CD4-positive, alpha-beta T cell treated with Interleukin-17A for 1 hour (primary cell): ENCODE measurements at regions not wholly inside any gene's neighbourhood (a gene's known extent, or its start where the extent isn't known, plus 50 kb on each side); places are given as distances from the start of the nearest gene placed in this dataset.

Experiments
- DNase-seq: peaks from one replicate; pipeline ENCODE4 v3.0.0-alpha.2; 2020

DNA sequence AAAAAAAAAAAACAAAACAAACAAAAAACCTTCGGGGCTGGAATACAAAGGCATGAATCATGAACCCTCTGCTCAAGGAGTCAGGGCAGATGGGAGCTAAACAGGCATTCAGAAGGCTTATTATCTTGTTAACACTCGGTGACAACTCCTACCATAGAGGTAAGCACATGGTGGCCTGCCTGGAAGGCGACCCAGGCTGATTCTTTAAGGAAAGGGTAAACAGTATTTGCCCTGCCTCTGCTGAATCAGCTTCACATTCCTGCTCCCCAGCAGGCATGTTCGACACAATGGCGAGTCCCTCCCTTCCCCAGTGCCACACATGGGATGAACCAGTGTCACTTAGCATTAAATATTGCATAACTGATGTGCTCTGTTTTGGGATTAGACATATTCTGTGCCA, 191.9 kb downstream of the ARL4C start:
- no peak for DNase-seq

DNA sequence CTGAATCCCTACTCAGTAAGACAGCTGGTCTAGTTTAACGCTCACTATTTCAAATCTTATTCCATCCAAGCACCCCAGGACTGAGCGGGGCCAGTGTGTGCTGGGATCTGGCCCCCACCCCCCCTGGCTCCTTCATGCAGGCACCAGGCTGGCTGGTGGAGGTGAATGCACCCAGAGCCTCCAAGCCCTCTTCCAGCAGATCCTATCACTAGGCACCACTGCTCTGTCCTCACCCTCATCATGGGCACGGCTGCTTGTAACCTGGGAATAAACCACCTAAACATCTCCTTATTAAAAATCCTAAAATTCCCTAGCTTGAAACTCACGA, 194.3 kb downstream of the ARL4C start:
- DNase-seq: no peak

DNA sequence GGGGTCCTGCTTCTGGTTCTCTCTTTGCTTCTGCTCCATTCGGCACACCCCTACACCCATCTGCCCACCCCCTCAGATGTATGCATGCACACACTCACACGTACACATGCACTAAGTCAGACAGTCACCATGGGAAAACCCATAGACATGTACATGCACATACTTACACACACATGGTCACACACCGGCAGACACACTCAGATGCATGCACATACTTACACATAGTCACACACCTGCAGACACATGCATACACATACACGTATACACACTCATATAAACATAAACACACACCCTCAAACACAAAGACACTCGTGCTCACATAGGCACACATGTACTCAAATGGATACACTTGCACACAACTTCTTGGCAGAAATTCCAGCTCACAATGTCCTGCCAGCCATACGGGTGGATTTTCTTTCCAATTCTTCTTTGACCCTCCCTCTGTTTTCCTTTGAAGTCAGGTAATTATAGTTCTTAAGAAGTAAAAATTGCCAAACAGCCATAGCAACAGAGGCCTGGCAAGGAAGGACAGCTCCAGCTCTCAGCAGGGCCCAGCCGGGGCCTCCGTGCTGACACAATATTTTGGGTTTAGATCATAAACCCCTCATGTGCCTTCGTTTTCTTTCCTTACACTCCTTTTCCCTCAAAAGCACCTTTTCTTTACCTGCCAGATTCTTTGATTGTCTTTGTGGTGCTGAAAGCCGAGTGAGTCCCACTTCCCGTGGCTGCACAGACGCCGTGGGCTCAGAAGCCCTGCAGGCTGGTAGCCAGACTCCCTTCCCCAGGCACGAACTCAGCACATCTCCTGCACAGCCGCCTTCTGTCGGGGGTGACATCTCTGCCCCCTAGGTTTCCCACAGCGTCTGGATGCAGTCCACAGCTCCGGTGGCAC, 195.7 kb downstream of the ARL4C start:
- DNase-seq: no peak

DNA sequence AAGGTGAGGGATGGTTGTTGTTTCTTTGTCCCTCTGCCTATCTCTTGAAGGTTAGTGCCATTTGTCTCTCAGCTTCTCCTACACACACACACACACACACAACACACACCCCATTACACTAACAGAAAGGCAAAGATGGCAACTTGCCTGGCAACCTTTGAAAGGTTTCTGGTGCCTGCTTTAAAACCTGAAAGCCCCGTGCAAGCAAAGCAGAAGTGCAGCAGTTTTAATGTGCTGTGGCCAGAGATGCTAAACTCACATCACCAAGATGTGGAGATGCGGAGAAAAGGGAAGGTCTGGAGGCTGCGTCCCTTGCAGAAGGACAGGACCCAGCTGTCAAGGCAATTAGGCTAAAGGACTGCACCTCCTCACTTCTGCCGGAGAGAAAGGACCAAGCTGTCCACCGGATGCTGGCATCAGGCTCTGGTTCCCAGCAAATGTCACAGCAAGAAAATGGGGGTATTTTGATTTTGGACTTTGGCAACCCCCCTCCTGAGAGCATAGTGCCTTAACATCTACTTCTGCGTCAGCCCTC, 196.4 kb downstream of the ARL4C start:
- peak; percentile 28 for DNase-seq

DNA sequence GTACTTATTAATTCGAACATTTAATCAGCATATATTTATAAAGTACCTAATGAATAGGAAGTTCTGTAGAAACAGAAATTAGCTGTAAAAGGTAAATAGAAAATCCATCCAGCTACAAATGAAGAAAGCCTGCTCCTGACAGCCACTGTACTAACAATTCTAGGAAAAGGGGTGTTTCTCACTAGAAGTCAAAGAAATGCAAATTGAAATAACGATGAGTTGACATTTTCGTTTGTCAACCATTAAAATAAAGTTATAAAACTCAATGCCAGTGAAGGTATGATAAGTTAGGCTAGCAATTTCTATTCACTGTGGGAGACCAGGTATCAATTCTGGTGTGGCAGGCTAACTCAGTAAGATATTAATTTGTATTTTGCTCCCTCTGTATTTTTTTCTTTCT, 198.0 kb downstream of the ARL4C start:
- no peak for DNase-seq

- DNase-seq: no peak
Measured at GRCh38 chr2:234296991-234297390, 199.9 kb downstream of the ARL4C start.

DNA sequence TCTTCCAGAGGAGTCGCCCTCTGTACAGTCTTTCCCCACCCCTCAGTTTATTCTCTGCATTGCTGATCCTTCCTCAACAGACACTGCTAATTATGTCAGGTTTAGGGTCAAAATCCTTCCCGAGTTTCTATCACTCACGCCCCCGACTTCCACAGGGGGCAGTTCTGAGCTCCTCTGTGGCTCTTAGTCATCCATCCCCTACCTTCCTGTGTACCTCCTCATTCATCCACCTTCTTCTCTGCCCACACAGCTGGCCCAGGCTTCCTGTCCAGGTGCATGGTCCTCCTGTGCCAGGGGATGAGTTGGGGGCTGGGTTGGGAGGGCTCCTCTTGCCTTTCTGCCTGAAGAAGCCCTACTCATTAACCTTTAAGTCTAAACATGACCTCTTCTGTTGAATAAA, 202.9 kb downstream of the ARL4C start:
- peak; percentile 26 for DNase-seq

GRCh38 chr2:234292962-234293243, 204.0 kb downstream of the ARL4C start:
- DNase-seq: no peak

DNA sequence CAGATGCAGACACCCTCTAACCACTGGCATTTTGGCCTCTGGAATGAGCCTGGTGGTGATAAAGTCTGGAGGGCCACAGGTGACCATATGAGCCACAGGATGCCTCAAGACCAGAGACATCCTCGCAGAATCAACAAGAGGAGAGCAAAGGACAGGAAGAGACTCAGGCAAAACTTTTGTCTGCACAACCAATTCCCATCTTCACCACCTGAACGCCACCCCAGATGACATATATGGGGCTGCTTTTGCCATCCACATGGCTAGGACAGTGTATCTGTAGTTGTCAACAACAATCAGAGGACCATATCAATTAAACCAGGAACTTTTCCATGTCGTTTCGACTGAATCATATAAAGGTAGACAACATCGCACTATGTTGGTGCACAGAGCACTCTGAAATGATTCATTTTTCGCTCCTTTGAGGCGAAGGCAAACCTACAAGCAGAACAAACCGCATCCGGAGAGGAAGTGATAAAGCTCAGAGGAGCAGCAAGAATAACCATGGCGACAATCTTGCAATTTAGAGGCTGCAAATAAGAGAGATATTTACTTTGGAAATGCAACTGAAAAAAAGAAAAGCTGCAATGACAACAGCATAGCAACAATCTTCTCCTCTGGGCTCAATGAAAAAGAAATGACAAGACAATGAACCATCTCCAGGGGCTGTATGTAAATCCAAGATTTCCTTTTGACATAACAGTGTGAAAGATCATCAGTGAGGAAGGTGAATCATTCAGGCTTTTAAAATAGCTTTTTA, 204.5 kb downstream of the ARL4C start:
- peak; percentile 93 for DNase-seq

- DNase-seq: peak; percentile 75
Measured at GRCh38 chr2:234291765-234292204, 205.1 kb downstream of the ARL4C start.

- peak; percentile 95 for DNase-seq
Measured at GRCh38 chr2:234290671-234291070, 206.2 kb downstream of the ARL4C start.

DNA sequence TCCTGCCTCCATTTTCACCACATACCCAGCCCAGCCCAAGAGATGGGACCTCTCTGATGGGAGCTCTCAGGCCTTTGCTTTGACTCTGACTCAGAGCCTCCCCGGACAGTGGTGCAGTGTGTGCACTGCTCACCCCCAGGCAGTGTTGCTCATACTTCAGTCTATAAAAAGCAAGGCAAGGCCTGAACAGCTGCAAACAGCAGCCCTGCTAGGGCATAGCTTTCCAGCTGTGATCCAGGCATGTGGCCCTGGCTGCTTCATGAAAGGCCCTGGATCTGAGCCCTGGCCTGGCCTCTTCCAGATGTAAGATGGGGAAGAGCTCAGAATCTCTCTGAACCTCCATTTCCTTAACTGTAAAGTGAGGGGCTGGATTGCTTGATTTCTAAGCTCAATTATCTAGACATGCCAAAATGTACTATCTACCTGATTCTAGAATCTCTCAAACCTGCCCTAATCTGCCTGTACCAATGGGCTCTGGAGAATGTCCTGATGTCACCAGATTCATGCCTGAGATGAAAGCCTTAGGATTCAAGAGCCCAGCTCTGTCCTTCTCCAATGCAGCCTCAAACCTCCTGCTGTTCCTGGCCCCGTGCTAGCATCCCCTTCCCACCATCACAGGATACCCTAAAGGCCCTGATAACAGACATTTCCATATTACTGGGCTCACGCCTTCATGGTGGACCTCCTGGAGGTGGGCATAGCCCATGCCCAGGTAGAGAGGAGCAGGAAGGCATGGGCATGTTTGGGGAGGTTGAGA, 206.9 kb downstream of the ARL4C start:
- peak; percentile 40 for DNase-seq

GRCh38 chr2:234288974-234289455, 207.9 kb downstream of the ARL4C start:
- peak; percentile 86 for DNase-seq

- DNase-seq: no peak
Measured at GRCh38 chr2:234287650-234288049, 209.2 kb downstream of the ARL4C start.

DNA sequence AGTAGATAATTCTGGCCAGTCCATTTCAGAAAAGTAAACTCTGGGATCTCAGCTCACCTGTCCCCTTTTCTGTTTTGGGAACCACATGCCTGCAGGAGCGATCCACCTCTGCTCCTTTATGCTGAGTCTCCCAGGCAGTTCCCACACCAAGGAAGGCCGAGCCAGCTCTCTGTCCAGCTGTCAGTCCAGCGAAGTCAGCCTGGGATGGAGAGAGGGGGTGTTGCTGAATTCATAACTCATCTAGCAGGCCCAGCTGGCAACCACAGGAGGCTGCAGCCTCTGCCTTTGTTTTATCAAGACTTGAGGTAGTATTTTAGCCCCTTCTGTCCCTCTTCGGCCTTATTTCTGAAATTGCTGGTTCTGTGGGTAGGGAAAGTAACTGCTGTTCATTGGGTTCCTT, 209.9 kb downstream of the ARL4C start:
- DNase-seq: no peak

- peak; percentile 18 for DNase-seq
Measured at GRCh38 chr2:234286118-234286598, 210.7 kb downstream of the ARL4C start.

- no peak for DNase-seq
Measured at GRCh38 chr2:234285541-234285940, 211.3 kb downstream of the ARL4C start.

DNA sequence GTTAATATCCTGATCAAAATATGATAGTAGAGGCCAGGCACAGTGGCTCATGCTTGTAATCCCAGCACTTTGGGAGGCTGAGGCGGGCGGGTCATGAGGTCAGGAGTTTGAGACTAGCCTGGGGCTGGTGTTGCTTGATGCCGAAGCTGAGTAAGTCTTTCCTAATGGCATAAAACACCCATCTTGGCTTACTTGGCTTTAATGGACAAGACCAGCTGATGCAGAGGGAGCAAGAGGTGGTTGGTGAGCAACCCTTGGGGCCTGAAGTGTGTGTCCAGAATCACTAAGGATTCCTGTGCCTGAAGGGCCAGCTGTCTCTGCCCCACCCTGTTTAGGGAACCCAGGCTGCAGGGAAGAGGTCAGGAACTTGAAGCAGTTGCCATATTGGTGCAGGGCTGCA, 217.2 kb downstream of the ARL4C start:
- DNase-seq: no peak

DNA sequence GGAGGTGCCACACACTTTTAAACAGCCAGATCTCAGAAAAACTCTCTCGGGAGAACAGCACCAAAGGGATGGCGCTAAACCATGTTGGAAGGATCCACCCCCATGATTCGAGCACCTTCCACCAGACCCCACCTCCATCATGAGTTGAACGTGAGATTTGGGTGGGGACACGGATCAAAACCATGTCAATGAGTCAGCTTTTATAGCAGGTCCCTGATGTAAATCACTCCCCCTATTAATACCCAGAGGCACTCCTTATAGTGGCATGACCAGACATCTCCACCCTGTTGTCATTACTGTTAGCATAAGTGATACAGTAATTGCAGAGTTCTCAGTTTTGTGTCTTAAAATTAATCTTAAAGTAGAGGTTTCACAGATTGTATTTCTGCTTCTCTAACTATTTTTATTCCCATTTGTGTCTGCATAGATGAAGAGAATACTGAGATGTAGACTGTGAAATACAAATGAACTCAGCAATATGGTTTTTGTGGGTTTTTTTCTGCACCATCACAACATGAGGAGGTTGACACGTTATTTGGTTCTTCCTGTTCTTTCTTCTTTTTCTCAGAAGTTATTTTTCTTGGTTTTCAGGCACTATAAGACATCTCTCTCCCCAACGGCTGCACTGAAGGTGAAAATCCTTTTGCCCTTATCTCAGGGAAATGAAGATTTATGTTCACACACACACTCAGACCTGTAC, 218.2 kb downstream of the ARL4C start:
- DNase-seq: peak; percentile 60

DNA sequence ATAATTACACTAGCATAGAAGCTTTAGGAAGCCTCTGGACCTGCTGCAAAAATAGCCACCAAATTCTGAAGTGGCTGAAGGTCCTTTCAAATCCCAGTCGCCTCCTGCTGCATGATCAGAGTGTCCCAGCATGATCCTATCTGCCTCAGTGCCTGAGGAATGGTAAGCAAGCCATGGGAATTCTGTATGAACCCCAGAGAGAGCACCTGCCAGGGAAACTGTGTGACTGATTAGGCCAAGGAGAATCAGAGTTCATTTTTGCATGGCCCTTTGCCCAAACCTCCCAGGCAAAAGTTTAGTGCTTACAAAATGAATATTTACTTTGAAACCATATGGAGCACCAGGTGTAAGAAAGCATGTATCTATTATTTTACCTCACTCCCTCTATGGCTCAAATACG, 221.4 kb downstream of the ARL4C start:
- DNase-seq: no peak

DNA sequence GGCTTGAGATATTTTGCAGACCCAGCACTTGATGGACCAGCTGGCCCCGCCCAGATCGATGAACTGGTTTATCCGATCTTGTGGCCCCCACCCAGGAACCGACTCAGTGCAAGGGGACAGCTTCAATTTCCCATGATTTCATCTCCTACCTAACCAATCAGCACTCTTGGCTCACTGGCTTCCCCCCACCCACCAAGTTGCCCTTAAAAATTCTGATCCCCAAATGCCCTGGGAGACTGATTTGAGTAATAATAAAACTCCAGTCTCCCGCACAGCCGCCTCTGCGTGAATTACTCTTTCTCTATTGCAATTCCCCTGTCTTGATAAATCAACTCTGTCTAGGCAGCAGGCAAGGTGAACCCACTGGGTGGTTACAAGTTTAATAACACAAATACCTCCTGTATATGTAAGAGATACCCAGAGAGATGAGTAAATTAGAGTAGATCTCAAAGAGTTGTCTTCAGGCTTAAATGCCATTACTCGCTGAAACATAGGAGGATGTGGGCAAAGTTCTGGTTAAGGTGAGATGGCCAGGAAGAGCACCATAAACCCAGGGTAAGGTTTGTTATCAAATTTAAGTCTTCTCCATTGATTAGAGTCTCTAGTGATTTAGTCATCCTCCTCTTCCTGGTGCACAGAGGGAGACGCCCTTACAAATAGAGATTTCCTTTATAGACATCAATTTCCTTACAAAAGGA, 222.8 kb downstream of the ARL4C start:
- DNase-seq: peak; percentile 44
